Stimulated activated CD4-positive, alpha-beta T cell treated with anti-CD3 and anti-CD28 coated beads, Interleukin-1b, Interleukin-23, amount 100 ng/mL, for 1 hour (primary cell): ENCODE measurements at regions not wholly inside any gene's neighbourhood (a gene's known extent, or its start where the extent isn't known, plus 50 kb on each side); places are given as distances from the start of the nearest gene placed in this dataset.

ENCODE experiments used
- DNase-seq, 2 donors: peaks; one replicate each; pipeline ENCODE4 v3.0.0-alpha.2; 2020; ENCODE audit warnings: low read depth in 2 of 2

- no peak for DNase-seq
These were observed 56.8 kb upstream of the GTF3A start for GRCh38 chr13:27367570-27367969.

DNA sequence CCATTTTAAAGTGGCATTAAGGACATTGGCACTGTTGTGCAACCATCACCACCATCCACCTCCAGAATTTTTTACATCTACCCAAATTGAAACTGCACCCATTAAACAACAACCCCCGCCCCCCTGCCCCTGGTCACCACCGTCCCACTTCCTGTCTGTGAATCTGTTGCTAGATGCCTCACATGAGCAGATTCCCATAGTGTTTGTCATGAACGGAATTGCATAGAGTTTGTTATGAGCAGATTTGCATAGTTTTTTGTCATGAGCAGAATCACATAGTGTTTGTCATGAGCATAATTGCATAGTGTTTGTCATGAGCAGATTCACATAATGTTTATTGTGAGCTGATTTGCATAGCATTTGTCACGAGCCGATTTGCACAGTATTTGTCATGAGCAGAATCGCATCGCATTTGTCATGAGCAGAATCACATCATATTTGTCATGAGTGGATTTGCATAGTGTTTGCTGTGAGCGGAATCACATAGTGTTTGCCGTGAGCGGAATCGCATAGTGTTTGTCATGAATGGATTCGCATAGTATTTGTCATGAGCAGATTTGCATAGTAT is 54.0 kb upstream of the GTF3A start:
- no peak for DNase-seq

GRCh38 chr13:27371932-27372331 is 52.5 kb upstream of the GTF3A start:
- no peak for DNase-seq

DNA sequence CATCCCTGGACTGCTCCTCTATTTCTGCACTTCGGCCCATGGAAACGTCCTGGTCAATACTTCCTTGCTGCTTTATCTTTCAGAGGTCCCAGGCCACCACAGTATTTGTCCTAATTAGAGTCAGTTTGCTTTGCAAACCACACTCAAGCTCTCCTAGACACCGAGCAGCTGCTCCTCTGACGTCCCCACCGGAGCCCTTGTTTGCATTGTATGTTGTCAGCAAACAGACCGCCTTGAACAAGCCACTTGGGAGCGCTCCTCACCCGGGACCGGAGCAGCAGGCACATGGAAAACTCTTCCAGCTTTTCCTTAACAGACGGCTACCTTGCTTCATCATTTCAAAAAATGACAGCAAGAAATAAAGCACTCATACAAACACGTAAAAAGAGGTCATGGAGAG is 51.5 kb upstream of the GTF3A start:
- DNase-seq, result no peak

GRCh38 chr13:27374126-27374613 is 50.2 kb upstream of the GTF3A start:
- DNase-seq, result no peak
